ENCODE measurements at regions not wholly inside any gene's neighbourhood (a gene's known extent, or its start where the extent isn't known, plus 50 kb on each side); places are given as distances from the start of the nearest gene placed in this dataset.

GRCh38 chr3:25910997-25911396 lies 121.1 kb downstream of the OXSM start:
- TF ChIP-seq ZNF274 (IDR thresholded peaks at IDR 0.05; ENCODE audit: low read depth, low read length) (no peak), SUZ12 (IDR thresholded peaks at IDR 0.05; ENCODE audit: extremely low read depth, insufficient read depth, insufficient read length) (no peak), YY1 (IDR thresholded peaks at IDR 0.05; ENCODE audit: insufficient read depth, insufficient read length) (no peak)

Data from NT2/D1 (cell line).